ENCODE measurements at regions not wholly inside any gene's neighbourhood (a gene's known extent, or its start where the extent isn't known, plus 50 kb on each side); places are given as distances from the start of the nearest gene placed in this dataset.

- peak overlapping the region; percentile 48 for H3K4me3 Mint-ChIP-seq
- no peaks in the 10 kb centered on the region for H3K9me3 Mint-ChIP-seq
- ATAC-seq = peak; percentile 38 to 47
- no peaks in the 10 kb centered on the region for H3K27me3 Mint-ChIP-seq (ENCODE audit: low read depth)
- DNase-seq = no peak
- no peaks in the 10 kb centered on the region for H3K36me3 Mint-ChIP-seq (ENCODE audit: insufficient read depth)
- peaks cover 76% of the 10 kb centered on the region for H3K4me1 Mint-ChIP-seq (ENCODE audit: low read depth)
Observed at GRCh38 chr2:234438305-234438977, 58.4 kb downstream of the ARL4C start.

- peak in 1 of 2 donors; percentile 18 for ATAC-seq
- no peaks in the 10 kb centered on the region for H3K36me3 Mint-ChIP-seq (ENCODE audit: insufficient read depth)
Observed at GRCh38 chr2:234437642-234438304, 59.1 kb downstream of the ARL4C start.

GRCh38 chr2:234436482-234436837 lies 60.4 kb downstream of the ARL4C start:
- no peak for DNase-seq
- no peaks in the 10 kb centered on the region for H3K9me3 Mint-ChIP-seq
- H3K4me1 Mint-ChIP-seq (ENCODE audit: low read depth) = peaks cover 64% of the 10 kb centered on the region
- ATAC-seq = no peak
- no peaks in the 10 kb centered on the region for H3K36me3 Mint-ChIP-seq (ENCODE audit: insufficient read depth)
- H3K4me3 Mint-ChIP-seq = no peak overlapping the region
- H3K27me3 Mint-ChIP-seq (ENCODE audit: low read depth) = no peaks in the 10 kb centered on the region

More at GRCh38 chr2:234437642-234438304, 59.1 kb downstream of the ARL4C start:
- Mint-ChIP-seq H3K27me3 (ENCODE audit: low read depth) (no peaks in the 10 kb centered on the region), H3K9me3 (no peaks in the 10 kb centered on the region), H3K4me1 (ENCODE audit: low read depth) (peaks cover 74% of the 10 kb centered on the region), H3K4me3 (no peak overlapping the region)
- DNase-seq = no peak

GRCh38 chr2:234435836-234436481 lies 60.9 kb downstream of the ARL4C start:
- Mint-ChIP-seq H3K4me1 (ENCODE audit: low read depth) (peaks cover 61% of the 10 kb centered on the region), H3K9me3 (no peaks in the 10 kb centered on the region), H3K4me3 (no peak overlapping the region), H3K36me3 (ENCODE audit: insufficient read depth) (no peaks in the 10 kb centered on the region), H3K27me3 (ENCODE audit: low read depth) (no peaks in the 10 kb centered on the region)
- no peak for DNase-seq
- no peak for ATAC-seq

- no peaks in the 10 kb centered on the region for H3K36me3 Mint-ChIP-seq (ENCODE audit: insufficient read depth)
- no peak for DNase-seq
- H3K4me3 Mint-ChIP-seq = no peak overlapping the region
- ATAC-seq = no peak
- no peaks in the 10 kb centered on the region for H3K9me3 Mint-ChIP-seq
- H3K27me3 Mint-ChIP-seq (ENCODE audit: low read depth) = no peaks in the 10 kb centered on the region
- peaks cover 56% of the 10 kb centered on the region for H3K4me1 Mint-ChIP-seq (ENCODE audit: low read depth)
Observed at GRCh38 chr2:234433201-234433600, 63.7 kb downstream of the ARL4C start.

GRCh38 chr2:234430871-234431270 lies 66.0 kb downstream of the ARL4C start:
- no peak for ATAC-seq
- Mint-ChIP-seq H3K4me1 (ENCODE audit: low read depth) (peaks cover 58% of the 10 kb centered on the region), H3K27me3 (ENCODE audit: low read depth) (no peaks in the 10 kb centered on the region), H3K36me3 (ENCODE audit: insufficient read depth) (no peaks in the 10 kb centered on the region), H3K9me3 (no peaks in the 10 kb centered on the region), H3K4me3 (no peak overlapping the region)
- no peak for DNase-seq

- no peak for DNase-seq
- peaks cover 64% of the 10 kb centered on the region for H3K4me1 Mint-ChIP-seq (ENCODE audit: low read depth)
- no peak for ATAC-seq
- H3K36me3 Mint-ChIP-seq (ENCODE audit: insufficient read depth) = no peaks in the 10 kb centered on the region
- H3K4me3 Mint-ChIP-seq = no peak overlapping the region
- H3K9me3 Mint-ChIP-seq = no peaks in the 10 kb centered on the region
- no peaks in the 10 kb centered on the region for H3K27me3 Mint-ChIP-seq (ENCODE audit: low read depth)
Observed at GRCh38 chr2:234429265-234429664, 67.6 kb downstream of the ARL4C start.

- H3K27me3 Mint-ChIP-seq (ENCODE audit: low read depth) = no peaks in the 10 kb centered on the region
- H3K36me3 Mint-ChIP-seq (ENCODE audit: insufficient read depth) = no peaks in the 10 kb centered on the region
- DNase-seq = no peak
- peak overlapping the region; percentile 64 for H3K4me3 Mint-ChIP-seq
- no peaks in the 10 kb centered on the region for H3K9me3 Mint-ChIP-seq
- no peak for ATAC-seq
- H3K4me1 Mint-ChIP-seq (ENCODE audit: low read depth) = peaks cover 74% of the 10 kb centered on the region
Observed at GRCh38 chr2:234427081-234428061, 69.5 kb downstream of the ARL4C start.

- Mint-ChIP-seq H3K27me3 (ENCODE audit: low read depth) (no peaks in the 10 kb centered on the region), H3K4me1 (ENCODE audit: low read depth) (peaks cover 80% of the 10 kb centered on the region), H3K36me3 (ENCODE audit: insufficient read depth) (no peaks in the 10 kb centered on the region), H3K9me3 (no peaks in the 10 kb centered on the region), H3K4me3 (peak overlapping the region; percentile 64)
- ATAC-seq (peak; percentile 10 to 16), DNase-seq (no peak)
Observed at GRCh38 chr2:234426616-234427015, 70.3 kb downstream of the ARL4C start.

- ATAC-seq (peak; percentile 42), DNase-seq (peak; percentile 54)
- Mint-ChIP-seq H3K4me1 (ENCODE audit: low read depth) (peaks cover 84% of the 10 kb centered on the region), H3K9me3 (no peaks in the 10 kb centered on the region), H3K36me3 (ENCODE audit: insufficient read depth) (no peaks in the 10 kb centered on the region), H3K4me3 (peak overlapping the region; percentile 64), H3K27me3 (ENCODE audit: low read depth) (no peaks in the 10 kb centered on the region)
Observed at GRCh38 chr2:234425639-234426603, 71.0 kb downstream of the ARL4C start.

GRCh38 chr2:234423884-234424283 lies 73.0 kb downstream of the ARL4C start:
- H3K4me3 Mint-ChIP-seq = no peak overlapping the region
- H3K9me3 Mint-ChIP-seq = no peaks in the 10 kb centered on the region
- H3K27me3 Mint-ChIP-seq (ENCODE audit: low read depth) = no peaks in the 10 kb centered on the region
- no peaks in the 10 kb centered on the region for H3K36me3 Mint-ChIP-seq (ENCODE audit: insufficient read depth)
- peaks cover 88% of the 10 kb centered on the region for H3K4me1 Mint-ChIP-seq (ENCODE audit: low read depth)
- DNase-seq (no peak), ATAC-seq (no peak)

GRCh38 chr2:234422981-234423431 lies 73.9 kb downstream of the ARL4C start:
- H3K27me3 Mint-ChIP-seq (ENCODE audit: low read depth) = no peaks in the 10 kb centered on the region
- ATAC-seq = peak; percentile 70 to 78
- peaks cover 8% of the 10 kb centered on the region for H3K9me3 Mint-ChIP-seq
- DNase-seq = peak; percentile 67
- peak overlapping the region; percentile 9 for H3K4me3 Mint-ChIP-seq
- peaks cover 83% of the 10 kb centered on the region for H3K4me1 Mint-ChIP-seq (ENCODE audit: low read depth)
- H3K36me3 Mint-ChIP-seq (ENCODE audit: insufficient read depth) = peaks cover 5% of the 10 kb centered on the region

- peaks cover 76% of the 10 kb centered on the region for H3K4me1 Mint-ChIP-seq (ENCODE audit: low read depth)
- ATAC-seq (peak in 1 of 2 donors; percentile 32), DNase-seq (peak; percentile 28)
- H3K27me3 Mint-ChIP-seq (ENCODE audit: low read depth) = no peaks in the 10 kb centered on the region
- peaks cover 8% of the 10 kb centered on the region for H3K9me3 Mint-ChIP-seq
- H3K4me3 Mint-ChIP-seq = peak overlapping the region; percentile 9
- peaks cover 5% of the 10 kb centered on the region for H3K36me3 Mint-ChIP-seq (ENCODE audit: insufficient read depth)
Observed at GRCh38 chr2:234422273-234422732, 74.6 kb downstream of the ARL4C start.

Measured in activated T-cell treated with anti-CD3 and anti-CD28 coated beads, Interleukin-2, amount 50 U/mL, for 4 hours (primary cell).